Liver (tissue), 8 donors: ENCODE measurements at regions not wholly inside any gene's neighbourhood (a gene's known extent, or its start where the extent isn't known, plus 50 kb on each side); places are given as distances from the start of the nearest gene placed in this dataset.

Experiments
- DNase-seq: peaks from one replicate; pipeline ENCODE4 v3.0.0-alpha.2; 2017; ENCODE audit warnings: low spot score
- H3K27ac ChIP-seq, 2 donors: one replicate each; pipeline ENCODE4 v1.7.0; 2013; ENCODE audit warnings: inconsistent platforms in 2 of 2, low read length in 2 of 2, control low read depth in 1 of 2, low read depth in 1 of 2, mild to moderate bottlenecking in 1 of 2
- H3K27me3 ChIP-seq, 4 donors: one replicate each; pipeline versions ENCODE4 v1.6.1 to v1.7.0; 2013; ENCODE audit warnings: low read length in 3 of 4, inconsistent platforms in 1 of 4, mild to moderate bottlenecking in 1 of 4, moderate library complexity in 1 of 4; ENCODE audit not compliant: control insufficient read depth in 4 of 4, insufficient read depth in 4 of 4
- H3K36me3 ChIP-seq, 4 donors: one replicate each; pipeline versions ENCODE4 v1.6.1 to v1.7.0; 2013; ENCODE audit warnings: low read length in 3 of 4, mild to moderate bottlenecking in 3 of 4, low read depth in 1 of 4, moderate library complexity in 1 of 4; ENCODE audit not compliant: control insufficient read depth in 4 of 4, insufficient read depth in 3 of 4
- H3K4me1 ChIP-seq, 4 donors: one replicate each; pipeline versions ENCODE4 v1.6.1 to v1.7.0; 2013; ENCODE audit warnings: low read length in 3 of 4, mild to moderate bottlenecking in 3 of 4, moderate library complexity in 1 of 4; ENCODE audit not compliant: control insufficient read depth in 4 of 4, insufficient read depth in 4 of 4
- H3K4me3 ChIP-seq, 3 donors: one replicate each; pipeline versions ENCODE4 v1.6.1 to v1.7.0; 2013; ENCODE audit warnings: low read length in 3 of 3, control low read depth in 1 of 3, low read depth in 1 of 3, mild to moderate bottlenecking in 1 of 3
- H3K9ac ChIP-seq, 2 donors: one replicate each; pipeline ENCODE4 v1.7.0; 2013; ENCODE audit warnings: low read length in 2 of 2, mild to moderate bottlenecking in 2 of 2, moderate library complexity in 2 of 2, control low read depth in 1 of 2, low read depth in 1 of 2
- H3K9me3 ChIP-seq, 4 donors: one replicate each; pipeline versions ENCODE4 v1.6.1 to v1.7.0; 2013; ENCODE audit warnings: low read length in 3 of 4; ENCODE audit not compliant: control insufficient read depth in 4 of 4
- EGR1 ChIP-seq, 2 donors: IDR thresholded peaks; 2 replicates each; pipeline ENCODE4 v1.6.1; 2016 to 2018; ENCODE audit warnings: antibody characterized with exemption in 2 of 2, low read depth in 2 of 2
- FOXA1 ChIP-seq: IDR thresholded peaks from 2 replicates; pipeline ENCODE4 v1.6.1; 2016; ENCODE audit warnings: antibody characterized with exemption
- FOXA2 ChIP-seq: IDR thresholded peaks from 2 replicates; pipeline ENCODE4 v1.6.1; 2016; ENCODE audit warnings: antibody characterized with exemption
- GABPA ChIP-seq, 2 donors: IDR thresholded peaks in 1 of 2; conservative IDR thresholded peaks in 1 of 2; 2 replicates each; pipeline ENCODE4 v1.6.1; 2016; ENCODE audit warnings: antibody characterized with exemption in 2 of 2, mild to moderate bottlenecking in 1 of 2, moderate library complexity in 1 of 2
- HNF4A ChIP-seq, 2 donors: conservative IDR thresholded peaks; 2 replicates each; pipeline ENCODE4 v1.6.1; 2016; ENCODE audit warnings: antibody characterized with exemption in 2 of 2, mild to moderate bottlenecking in 2 of 2
- JUND ChIP-seq, 2 donors: IDR thresholded peaks; 2 replicates each; pipeline ENCODE4 v1.6.1; 2016; ENCODE audit warnings: antibody characterized with exemption in 2 of 2
- NR2F2 ChIP-seq: IDR thresholded peaks from 2 replicates; pipeline ENCODE4 v1.6.1; 2016; ENCODE audit warnings: antibody characterized with exemption
- RAD21 ChIP-seq, 2 donors: IDR thresholded peaks; 2 replicates each; pipeline ENCODE4 v1.6.1; 2016; ENCODE audit warnings: antibody characterized with exemption in 2 of 2, mild to moderate bottlenecking in 2 of 2
- REST ChIP-seq: IDR thresholded peaks from 2 replicates; pipeline ENCODE4 v1.6.1; 2016; ENCODE audit warnings: antibody characterized with exemption, mild to moderate bottlenecking
- RXRA ChIP-seq, 2 donors: IDR thresholded peaks; 2 replicates each; pipeline ENCODE4 v1.6.1; 2017 to 2018; ENCODE audit warnings: antibody characterized with exemption in 2 of 2, mild to moderate bottlenecking in 1 of 2
- TAF1 ChIP-seq: conservative IDR thresholded peaks from 2 replicates; pipeline ENCODE4 v1.6.1; 2016; ENCODE audit warnings: antibody characterized with exemption, mild to moderate bottlenecking
- YY1 ChIP-seq: IDR thresholded peaks from 2 replicates; pipeline ENCODE4 v1.6.1; 2016; ENCODE audit warnings: antibody characterized with exemption, mild to moderate bottlenecking
- ZBTB33 ChIP-seq: IDR thresholded peaks from 2 replicates; pipeline ENCODE4 v1.6.1; 2016; ENCODE audit warnings: antibody characterized with exemption
- WGBS: extraction: QIAGEN DNeasy Blood & Tissue Kit; methylation state at CpG from one replicate; pipeline ENCODE4 v1.1.7; 2013; 5-methylcytosine and 5-hydroxymethylcytosine counted together
- TF ChIP-seq, protein P1 (sequence below): IDR thresholded peaks from 2 replicates; pipeline ENCODE4 v1.6.1; 2016; ENCODE audit warnings: antibody characterized with exemption
- TF ChIP-seq, protein P2 (sequence below): fragments of 150-350 bp; IDR thresholded peaks from 2 replicates; pipeline ENCODE4 v1.5.1; 2017; ENCODE audit warnings: improper control_type of control experiment, low read depth, low read length; ENCODE audit not compliant: missing input control
- donor health status: healthy.
- donor health status: healthy.
- donor health status: healthy.
- donor health status: healthy.
- donor health status: healthy.

DNA sequence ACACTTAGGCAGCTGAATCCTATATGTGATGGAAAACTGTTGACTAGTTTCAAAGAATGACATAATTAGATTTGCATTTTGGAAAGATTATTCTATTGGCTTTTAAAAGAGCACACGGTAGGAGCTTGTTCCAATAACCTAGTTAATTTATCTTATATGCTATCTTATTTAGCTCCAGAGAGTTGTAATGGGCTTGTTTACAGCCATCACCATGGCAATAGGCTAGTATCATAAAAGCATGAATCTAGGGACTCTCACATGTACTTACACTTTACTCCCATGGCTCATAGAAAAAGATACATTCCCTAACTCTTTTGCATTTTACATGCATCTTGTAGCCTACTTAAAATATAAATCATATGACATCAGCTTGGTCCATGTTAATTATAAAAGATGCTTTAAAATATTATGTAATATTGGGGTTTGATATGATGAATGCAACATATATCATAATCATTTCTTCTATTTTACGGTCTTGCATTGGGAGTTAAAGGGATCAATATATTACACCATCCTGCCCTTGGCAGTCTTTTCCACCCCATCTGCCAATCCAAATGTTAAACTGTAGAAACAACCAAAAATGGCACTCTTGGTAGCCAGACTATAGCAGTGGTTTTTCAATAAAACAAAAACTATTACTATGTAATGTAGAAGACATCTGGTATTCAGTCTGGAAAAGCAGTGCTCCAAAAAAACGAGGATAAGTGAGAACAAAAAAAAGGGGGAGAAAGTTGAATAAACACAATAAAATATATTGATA lies 2254.0 kb downstream of the LRRC4C start:
- no peak overlapping the region for H3K9ac ChIP-seq
- H3K4me1 ChIP-seq = no peaks in the 10 kb centered on the region
- H3K27ac ChIP-seq = no peak overlapping the region
- no peaks in the 10 kb centered on the region for H3K36me3 ChIP-seq
- DNase-seq = no peak
- WGBS = 47% methylated on average over 3 of the region's 3 CpGs
- H3K9me3 ChIP-seq = no peaks in the 10 kb centered on the region
- TF ChIP-seq RAD21 (IDR thresholded peaks at IDR 0.05) (no peak), REST (no peak), YY1 (no peak), FOXA1 (no peak)
- no peak overlapping the region for H3K4me3 ChIP-seq
- no peaks in the 10 kb centered on the region for H3K27me3 ChIP-seq

GRCh38 chr11:39192671-39193070 lies 2266.8 kb downstream of the LRRC4C start:
- H3K4me1 ChIP-seq = no peaks in the 10 kb centered on the region
- H3K9me3 ChIP-seq = no peaks in the 10 kb centered on the region
- DNase-seq = no peak
- H3K9ac ChIP-seq = no peak overlapping the region
- no peaks in the 10 kb centered on the region for H3K36me3 ChIP-seq
- H3K27me3 ChIP-seq = peaks cover 0 to 2% (median 0%) of the 10 kb centered on the region in 4 donors
- 94% methylated on average over 24 of the region's 24 CpGs for WGBS
- H3K27ac ChIP-seq = no peak overlapping the region
- no peak for TF ChIP-seq JUND (IDR thresholded peaks at IDR 0.05)
- no peak for TF ChIP-seq EGR1 (IDR thresholded peaks at IDR 0.05; ENCODE audit: low read depth in 2 of 2)
- no peak for TF ChIP-seq FOXA2
- no peak for TF ChIP-seq RXRA (IDR thresholded peaks at IDR 0.05)
- TF ChIP-seq REST = no peak
- TF ChIP-seq, protein P1, sequence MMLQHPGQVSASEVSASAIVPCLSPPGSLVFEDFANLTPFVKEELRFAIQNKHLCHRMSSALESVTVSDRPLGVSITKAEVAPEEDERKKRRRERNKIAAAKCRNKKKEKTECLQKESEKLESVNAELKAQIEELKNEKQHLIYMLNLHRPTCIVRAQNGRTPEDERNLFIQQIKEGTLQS = no peak
- no peak for TF ChIP-seq TAF1
- no peak overlapping the region for H3K4me3 ChIP-seq

DNA sequence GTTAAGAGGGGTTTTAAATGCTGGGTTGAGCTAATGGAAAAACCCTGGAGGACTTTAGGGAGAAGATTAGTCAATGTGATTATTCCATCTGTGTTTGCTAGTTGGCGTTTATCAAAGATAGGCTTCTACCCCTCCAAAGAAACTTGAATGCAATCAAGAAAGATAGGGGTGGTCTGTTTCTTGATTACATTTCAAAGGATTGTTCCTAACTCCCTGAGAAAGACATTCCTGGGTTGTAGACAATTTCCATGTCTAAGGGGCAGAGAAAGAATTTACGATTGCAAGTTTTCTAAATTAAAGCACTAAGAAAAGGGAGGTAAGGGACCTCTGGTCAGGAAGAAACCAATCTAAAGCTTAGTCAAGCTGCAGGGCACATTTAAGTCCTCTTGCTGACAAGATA lies 2268.7 kb downstream of the LRRC4C start:
- H3K9ac ChIP-seq = no peak overlapping the region
- WGBS = 43% methylated on average over 2 of the region's 2 CpGs
- H3K9me3 ChIP-seq = no peaks in the 10 kb centered on the region
- TF ChIP-seq, protein P1 = no peak
- TF ChIP-seq YY1 (no peak), GABPA (IDR thresholded peaks at IDR 0.05 in 1 of 2, conservative IDR thresholded peaks at IDR 0.05 in 1 of 2) (no peak), HNF4A (conservative IDR thresholded peaks at IDR 0.05) (no peak), ZBTB33 (no peak), FOXA2 (no peak), JUND (IDR thresholded peaks at IDR 0.05) (no peak), RAD21 (IDR thresholded peaks at IDR 0.05) (no peak), NR2F2 (no peak)
- TF ChIP-seq, protein P2, sequence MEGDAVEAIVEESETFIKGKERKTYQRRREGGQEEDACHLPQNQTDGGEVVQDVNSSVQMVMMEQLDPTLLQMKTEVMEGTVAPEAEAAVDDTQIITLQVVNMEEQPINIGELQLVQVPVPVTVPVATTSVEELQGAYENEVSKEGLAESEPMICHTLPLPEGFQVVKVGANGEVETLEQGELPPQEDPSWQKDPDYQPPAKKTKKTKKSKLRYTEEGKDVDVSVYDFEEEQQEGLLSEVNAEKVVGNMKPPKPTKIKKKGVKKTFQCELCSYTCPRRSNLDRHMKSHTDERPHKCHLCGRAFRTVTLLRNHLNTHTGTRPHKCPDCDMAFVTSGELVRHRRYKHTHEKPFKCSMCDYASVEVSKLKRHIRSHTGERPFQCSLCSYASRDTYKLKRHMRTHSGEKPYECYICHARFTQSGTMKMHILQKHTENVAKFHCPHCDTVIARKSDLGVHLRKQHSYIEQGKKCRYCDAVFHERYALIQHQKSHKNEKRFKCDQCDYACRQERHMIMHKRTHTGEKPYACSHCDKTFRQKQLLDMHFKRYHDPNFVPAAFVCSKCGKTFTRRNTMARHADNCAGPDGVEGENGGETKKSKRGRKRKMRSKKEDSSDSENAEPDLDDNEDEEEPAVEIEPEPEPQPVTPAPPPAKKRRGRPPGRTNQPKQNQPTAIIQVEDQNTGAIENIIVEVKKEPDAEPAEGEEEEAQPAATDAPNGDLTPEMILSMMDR = no peak

More for the DNA sequence above, 2268.7 kb downstream of the LRRC4C start:
- no peak overlapping the region for H3K4me3 ChIP-seq
- no peak for DNase-seq
- no peak overlapping the region for H3K27ac ChIP-seq
- peaks cover 0 to 2% (median 0%) of the 10 kb centered on the region in 4 donors for H3K27me3 ChIP-seq
- no peaks in the 10 kb centered on the region for H3K4me1 ChIP-seq
- H3K36me3 ChIP-seq = no peaks in the 10 kb centered on the region
